ENCODE measurements at regions not wholly inside any gene's neighbourhood (a gene's known extent, or its start where the extent isn't known, plus 50 kb on each side); places are given as distances from the start of the nearest gene placed in this dataset.

GRCh38 chr22:34800260-34800980 is 265.5 kb upstream of the ISX start:
- dilution Hi-C loops (cut with MboI; ENCODE audit: extremely low pct_ligation_motif_present, low sequenced_read_pairs) = no loop called here
- no peak for DNase-seq (ENCODE audit: low read depth, low spot score)

GRCh38 chr22:34801221-34801620 is 264.7 kb upstream of the ISX start:
- TF ChIP-seq EZH2 (IDR thresholded peaks at IDR 0.05; ENCODE audit: low read length) (no peak), CTCF (optimal IDR thresholded peaks at IDR 0.05 in 1 of 3, IDR thresholded peaks at IDR 0.05 in 1 of 3, conservative IDR thresholded peaks at IDR 0.05 in 1 of 3; ENCODE audit: extremely low read depth in 1 of 3, insufficient read depth in 2 of 3, low read length in 3 of 3) (no peak)
- Histone ChIP-seq H3K27ac (ENCODE audit: control insufficient read depth, insufficient read depth, low read length) (no peak overlapping the region), H3K4me3 (ENCODE audit: control insufficient read depth in 2 of 3, extremely low read depth in 1 of 3, insufficient read depth in 2 of 3, low read depth in 1 of 3, low read length in 3 of 3) (no peak overlapping the region), H3K79me2 (ENCODE audit: control insufficient read depth, insufficient read depth, low read length) (no peaks in the 10 kb centered on the region), H3K9ac (ENCODE audit: control insufficient read depth, extremely low read depth, insufficient read depth, low read length) (no peak overlapping the region), H3K4me1 (ENCODE audit: control insufficient read depth, extremely low read depth, insufficient read depth, low read length) (no peaks in the 10 kb centered on the region), H3K9me1 (ENCODE audit: control insufficient read depth, extremely low read depth, insufficient read depth, low read length) (no peaks in the 10 kb centered on the region), H3K9me3 (ENCODE audit: control insufficient read depth, low read depth, low read length) (no peaks in the 10 kb centered on the region), H3K36me3 (ENCODE audit: control insufficient read depth in 2 of 2, extremely low read depth in 1 of 2, insufficient read depth in 2 of 2, low read length in 2 of 2) (no peaks in the 10 kb centered on the region), H3K4me2 (ENCODE audit: control insufficient read depth, extremely low read depth, insufficient read depth, low read depth, low read length) (no peak overlapping the region), H3K27me3 (ENCODE audit: control insufficient read depth, extremely low read depth, insufficient read depth, low read length) (peaks cover 22% of the 10 kb centered on the region), H2AFZ (ENCODE audit: control insufficient read depth, low read length) (no peak overlapping the region), H4K20me1 (ENCODE audit: control insufficient read depth, extremely low read depth, insufficient read depth, low read length) (no peaks in the 10 kb centered on the region)
- DNase-seq (ENCODE audit: low read depth, low spot score) = no peak
- no peak for FAIRE-seq
- dilution Hi-C loops (cut with MboI; ENCODE audit: extremely low pct_ligation_motif_present, low sequenced_read_pairs) = no loop called here

More at GRCh38 chr22:34800260-34800980, 265.5 kb upstream of the ISX start:
- Histone ChIP-seq H4K20me1 (ENCODE audit: control insufficient read depth, extremely low read depth, insufficient read depth, low read length) (no peaks in the 10 kb centered on the region), H3K36me3 (ENCODE audit: control insufficient read depth in 2 of 2, extremely low read depth in 1 of 2, insufficient read depth in 2 of 2, low read length in 2 of 2) (no peaks in the 10 kb centered on the region), H3K27ac (ENCODE audit: control insufficient read depth, insufficient read depth, low read length) (no peak overlapping the region), H2AFZ (ENCODE audit: control insufficient read depth, low read length) (no peak overlapping the region), H3K9me3 (ENCODE audit: control insufficient read depth, low read depth, low read length) (no peaks in the 10 kb centered on the region), H3K79me2 (ENCODE audit: control insufficient read depth, insufficient read depth, low read length) (no peaks in the 10 kb centered on the region), H3K9ac (ENCODE audit: control insufficient read depth, extremely low read depth, insufficient read depth, low read length) (no peak overlapping the region), H3K4me1 (ENCODE audit: control insufficient read depth, extremely low read depth, insufficient read depth, low read length) (no peaks in the 10 kb centered on the region), H3K4me2 (ENCODE audit: control insufficient read depth, extremely low read depth, insufficient read depth, low read depth, low read length) (no peak overlapping the region), H3K9me1 (ENCODE audit: control insufficient read depth, extremely low read depth, insufficient read depth, low read length) (no peaks in the 10 kb centered on the region), H3K4me3 (ENCODE audit: control insufficient read depth in 2 of 3, extremely low read depth in 1 of 3, insufficient read depth in 2 of 3, low read depth in 1 of 3, low read length in 3 of 3) (no peak overlapping the region), H3K27me3 (ENCODE audit: control insufficient read depth, extremely low read depth, insufficient read depth, low read length) (peaks cover 22% of the 10 kb centered on the region)
- no peak for FAIRE-seq
- TF ChIP-seq EZH2 (IDR thresholded peaks at IDR 0.05; ENCODE audit: low read length) (no peak), CTCF (optimal IDR thresholded peaks at IDR 0.05 in 1 of 3, IDR thresholded peaks at IDR 0.05 in 1 of 3, conservative IDR thresholded peaks at IDR 0.05 in 1 of 3; ENCODE audit: extremely low read depth in 1 of 3, insufficient read depth in 2 of 3, low read length in 3 of 3) (no peak)

Measured in keratinocyte (primary cell).